ENCODE measurements at regions not wholly inside any gene's neighbourhood (a gene's known extent, or its start where the extent isn't known, plus 50 kb on each side); places are given as distances from the start of the nearest gene placed in this dataset.

GRCh38 chr5:125298258-125298657 lies 551.8 kb upstream of the ZNF608 start:
- no peak for TF ChIP-seq YY1 (IDR thresholded peaks at IDR 0.05; ENCODE audit: insufficient read depth, insufficient read length)
- no peak for TF ChIP-seq ZNF274 (IDR thresholded peaks at IDR 0.05; ENCODE audit: low read depth, low read length)
- TF ChIP-seq SUZ12 (IDR thresholded peaks at IDR 0.05; ENCODE audit: extremely low read depth, insufficient read depth, insufficient read length), result no peak
